ENCODE measurements at regions not wholly inside any gene's neighbourhood (a gene's known extent, or its start where the extent isn't known, plus 50 kb on each side); places are given as distances from the start of the nearest gene placed in this dataset.
A peak's percentile ranks its signal among the peaks of the same experiment; 100 is the strongest.

DNA sequence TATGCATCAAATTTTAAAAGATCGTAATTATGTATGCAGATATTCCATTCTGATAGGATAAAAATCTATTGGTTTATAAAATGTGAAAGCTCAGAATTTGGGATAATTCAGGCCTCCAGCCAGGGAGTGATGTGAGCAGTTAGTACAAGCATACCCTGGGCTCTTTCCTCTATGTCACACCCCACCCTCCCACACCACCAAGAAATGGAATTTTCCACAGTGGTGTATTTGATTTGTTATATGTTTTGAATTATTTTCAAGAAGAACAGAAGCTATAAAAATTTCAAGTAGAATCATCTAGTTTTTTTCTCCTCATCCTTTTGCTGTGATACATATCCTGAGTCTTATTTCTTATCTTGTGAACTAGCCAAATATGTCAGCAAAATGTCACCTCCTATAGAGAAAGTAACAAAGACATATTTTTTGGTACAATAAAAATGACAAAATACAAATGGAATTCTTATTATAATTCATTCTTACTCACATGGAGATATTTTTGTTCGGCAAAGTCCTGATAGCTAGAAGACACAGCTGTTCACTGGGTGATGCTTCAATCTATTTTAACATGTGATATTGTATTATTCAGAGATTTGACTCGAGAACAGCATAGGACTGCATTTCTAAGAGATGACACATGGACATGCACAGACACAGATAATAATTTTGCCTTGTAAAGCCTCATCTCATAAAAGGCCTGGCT is 61.2 kb upstream of the FRY start:
- no peaks in the 10 kb centered on the region for H3K36me3 ChIP-seq (replicated peaks in 1 of 2; ENCODE audit: control insufficient read depth in 1 of 2, insufficient read depth in 2 of 2, low read length in 1 of 2)
- H3F3A ChIP-seq (replicated peaks; ENCODE audit: insufficient read depth) = peaks cover 23% of the 10 kb centered on the region
- H3K79me2 ChIP-seq (ENCODE audit: insufficient read depth) = no peaks in the 10 kb centered on the region
- no peak overlapping the region for H3K4me3 ChIP-seq (ENCODE audit: low read depth in 2 of 2, low read length in 1 of 2)
- peak overlapping the region in 1 of 2 experiments; percentile 60; a peak in 2 of 4 replicates for H3K27ac ChIP-seq (ENCODE audit: low read depth in 2 of 2, low read length in 1 of 2)
- no peak for DNase-seq
- H3K9me2 ChIP-seq = no peaks in the 10 kb centered on the region
- peak overlapping the region; percentile 53 for H3K4me2 ChIP-seq
- no peaks in the 10 kb centered on the region for H3K9me3 ChIP-seq
- ChIA-PET CTCF (no interaction called here), POLR2A (no interaction called here)
- no peaks in the 10 kb centered on the region for H3K27me3 ChIP-seq (ENCODE audit: insufficient read depth)
- H3K4me1 ChIP-seq (ENCODE audit: control insufficient read depth in 1 of 2, insufficient read depth in 2 of 2, low read depth in 1 of 2, low read length in 1 of 2) = peaks cover 0 to 15% of the 10 kb centered on the region in 2 experiments; a peak in 2 of 4 replicates
- H2AFZ ChIP-seq (ENCODE audit: low read depth) = no peak overlapping the region
- TF ChIP-seq TAF1 (IDR thresholded peaks at IDR 0.05; ENCODE audit: borderline replicate concordance, low read depth, low read length) (no peak), FOXM1 (IDR thresholded peaks at IDR 0.05; ENCODE audit: low read depth) (no peak), NFIC (IDR thresholded peaks at IDR 0.05; ENCODE audit: borderline replicate concordance) (peak; percentile 9; the same call in 1 of the 2 replicates), POLR2AphosphoS5 (IDR thresholded peaks at IDR 0.05; ENCODE audit: low read depth, low read length) (no peak), JUND (IDR thresholded peaks at IDR 0.05) (peak; percentile 22; the same call in 1 of the 2 replicates), ELF1 (IDR thresholded peaks at IDR 0.05) (no peak), MEF2A (IDR thresholded peaks at IDR 0.05; ENCODE audit: borderline replicate concordance, low read depth) (0 out of 2 replicates have a peak, but pooled peaks have one; percentile 14), TEAD4 (IDR thresholded peaks at IDR 0.05; ENCODE audit: borderline replicate concordance, insufficient read depth) (no peak), TCF12 (IDR thresholded peaks at IDR 0.05) (peak; percentile 73)
- TF ChIP-seq, protein P1, sequence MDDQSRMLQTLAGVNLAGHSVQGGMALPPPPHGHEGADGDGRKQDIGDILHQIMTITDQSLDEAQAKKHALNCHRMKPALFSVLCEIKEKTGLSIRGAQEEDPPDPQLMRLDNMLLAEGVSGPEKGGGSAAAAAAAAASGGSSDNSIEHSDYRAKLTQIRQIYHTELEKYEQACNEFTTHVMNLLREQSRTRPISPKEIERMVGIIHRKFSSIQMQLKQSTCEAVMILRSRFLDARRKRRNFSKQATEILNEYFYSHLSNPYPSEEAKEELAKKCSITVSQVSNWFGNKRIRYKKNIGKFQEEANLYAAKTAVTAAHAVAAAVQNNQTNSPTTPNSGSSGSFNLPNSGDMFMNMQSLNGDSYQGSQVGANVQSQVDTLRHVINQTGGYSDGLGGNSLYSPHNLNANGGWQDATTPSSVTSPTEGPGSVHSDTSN (IDR thresholded peaks at IDR 0.05) = peak; percentile 74
- no peaks in the 10 kb centered on the region for H4K20me1 ChIP-seq (ENCODE audit: insufficient read depth)
- 25% methylated on average over 3 of the region's 3 CpGs for WGBS (ENCODE audit: low lambda C conversion rate)
- H3K9ac ChIP-seq = no peak overlapping the region

DNA sequence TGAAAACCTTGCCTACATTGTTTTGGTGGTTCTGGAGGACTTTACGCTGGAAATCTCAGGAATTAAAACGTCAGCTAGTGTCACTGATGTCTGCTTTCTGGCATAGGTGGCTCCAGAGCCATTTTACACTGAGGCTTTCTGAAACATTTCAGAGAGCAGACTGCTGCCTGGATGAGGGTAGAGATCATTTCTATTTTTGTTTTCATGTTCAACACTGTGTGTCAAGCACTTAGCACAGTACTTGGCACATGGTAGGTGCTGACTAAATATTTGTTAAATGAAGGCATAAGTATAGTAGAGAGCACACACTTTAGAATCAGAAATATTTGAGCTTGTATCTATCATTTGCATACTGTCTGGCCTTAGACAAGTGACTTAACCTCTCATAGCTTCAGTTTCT is 59.1 kb upstream of the FRY start:
- WGBS (ENCODE audit: low lambda C conversion rate) = 69% methylated on average over 2 of the region's 2 CpGs
- peaks cover 23% of the 10 kb centered on the region for H3F3A ChIP-seq (replicated peaks; ENCODE audit: insufficient read depth)

DNA sequence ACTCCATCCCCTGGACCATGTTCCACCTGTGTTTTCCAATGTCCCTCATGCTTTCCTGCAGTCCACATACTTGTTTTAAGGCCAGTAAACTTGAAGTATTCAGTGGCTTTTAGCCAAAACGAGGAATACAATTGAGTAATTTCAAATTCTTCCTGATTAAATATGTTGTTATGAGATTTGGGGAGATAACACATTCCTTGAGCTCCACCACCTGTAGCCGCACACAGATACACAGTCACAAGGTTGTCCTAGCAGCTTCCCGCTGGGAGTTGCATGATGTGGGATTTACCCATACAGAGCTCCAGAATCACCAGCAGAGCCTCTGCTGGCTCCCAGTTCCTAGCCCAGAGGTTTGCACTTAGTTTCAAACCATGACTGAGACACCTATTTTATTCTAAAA is 53.6 kb upstream of the FRY start:
- no peaks in the 10 kb centered on the region for H3K79me2 ChIP-seq (ENCODE audit: insufficient read depth)
- H4K20me1 ChIP-seq (ENCODE audit: insufficient read depth) = no peaks in the 10 kb centered on the region
- no peaks in the 10 kb centered on the region for H3K27me3 ChIP-seq (ENCODE audit: insufficient read depth)
- no peak overlapping the region for H3K4me3 ChIP-seq (ENCODE audit: low read depth in 2 of 2, low read length in 1 of 2)
- peaks cover 0 to 13% of the 10 kb centered on the region in 2 experiments; a peak in 2 of 4 replicates for H3K4me1 ChIP-seq (ENCODE audit: control insufficient read depth in 1 of 2, insufficient read depth in 2 of 2, low read depth in 1 of 2, low read length in 1 of 2)
- no peak overlapping the region for H3K27ac ChIP-seq (ENCODE audit: low read depth in 2 of 2, low read length in 1 of 2)
- no peaks in the 10 kb centered on the region for H3K9me3 ChIP-seq
- ChIA-PET POLR2A (no interaction called here), CTCF (no interaction called here)
- H3F3A ChIP-seq (replicated peaks; ENCODE audit: insufficient read depth) = peaks cover 5% of the 10 kb centered on the region
- no peak overlapping the region for H3K4me2 ChIP-seq
- DNase-seq = no peak
- H2AFZ ChIP-seq (ENCODE audit: low read depth) = no peak overlapping the region
- H3K9ac ChIP-seq = no peak overlapping the region
- no peaks in the 10 kb centered on the region for H3K36me3 ChIP-seq (replicated peaks in 1 of 2; ENCODE audit: control insufficient read depth in 1 of 2, insufficient read depth in 2 of 2, low read length in 1 of 2)
- 63% methylated on average over 3 of the region's 3 CpGs for WGBS (ENCODE audit: low lambda C conversion rate)
- no peaks in the 10 kb centered on the region for H3K9me2 ChIP-seq
- TF ChIP-seq EZH2phosphoT487 (IDR thresholded peaks at IDR 0.05; ENCODE audit: borderline replicate concordance, low read depth) = no peak
- TF ChIP-seq ELF1 (IDR thresholded peaks at IDR 0.05) = no peak
- no peak for TF ChIP-seq FOXM1 (IDR thresholded peaks at IDR 0.05; ENCODE audit: low read depth)
- no peak for TF ChIP-seq POLR2AphosphoS5 (IDR thresholded peaks at IDR 0.05; ENCODE audit: low read depth, low read length)
- TF ChIP-seq YY1 (IDR thresholded peaks at IDR 0.05; ENCODE audit: low read depth) = no peak
- no peak for TF ChIP-seq NRF1 (IDR thresholded peaks at IDR 0.05; ENCODE audit: low read depth, low read length)

More for the DNA sequence above, 59.1 kb upstream of the FRY start:
- peaks cover 0 to 15% of the 10 kb centered on the region in 2 experiments; a peak in 2 of 4 replicates for H3K4me1 ChIP-seq (ENCODE audit: control insufficient read depth in 1 of 2, insufficient read depth in 2 of 2, low read depth in 1 of 2, low read length in 1 of 2)
- H3K27ac ChIP-seq (ENCODE audit: low read depth in 2 of 2, low read length in 1 of 2) = no peak overlapping the region
- TF ChIP-seq FOXJ3 (CRISPR knock-in tag; IDR thresholded peaks at IDR 0.05) = no peak
- no peak for TF ChIP-seq GABPA (IDR thresholded peaks at IDR 0.05; ENCODE audit: low read depth)
- no peak overlapping the region for H2AFZ ChIP-seq (ENCODE audit: low read depth)
- H3K4me3 ChIP-seq (ENCODE audit: low read depth in 2 of 2, low read length in 1 of 2) = no peak overlapping the region
- H3K79me2 ChIP-seq (ENCODE audit: insufficient read depth) = no peaks in the 10 kb centered on the region
- no peaks in the 10 kb centered on the region for H3K27me3 ChIP-seq (ENCODE audit: insufficient read depth)
- no peaks in the 10 kb centered on the region for H4K20me1 ChIP-seq (ENCODE audit: insufficient read depth)
- no peaks in the 10 kb centered on the region for H3K9me2 ChIP-seq
- no peaks in the 10 kb centered on the region for H3K9me3 ChIP-seq
- H3K36me3 ChIP-seq (replicated peaks in 1 of 2; ENCODE audit: control insufficient read depth in 1 of 2, insufficient read depth in 2 of 2, low read length in 1 of 2) = no peaks in the 10 kb centered on the region
- ChIA-PET POLR2A (no interaction called here), CTCF (no interaction called here)
- no peak overlapping the region for H3K9ac ChIP-seq
- DNase-seq = no peak
- no peak overlapping the region for H3K4me2 ChIP-seq
